Activated naive CD4-positive, alpha-beta T cell treated with anti-CD3 and anti-CD28 coated beads, Interleukin-2, amount 10 ng/mL, durations not matched to agents 7 days and 5 days (primary cell): ENCODE measurements at regions not wholly inside any gene's neighbourhood (a gene's known extent, or its start where the extent isn't known, plus 50 kb on each side); places are given as distances from the start of the nearest gene placed in this dataset.
A peak's percentile ranks its signal among the peaks of the same experiment; 100 is the strongest.
"Not testable (repeated sequence)": the region's sequence is repeated elsewhere in the genome, so short reads cannot be mapped to it uniquely, and the experiment has no call there.

ENCODE experiments used
- CTCF ChIA-PET: fragments of 350-600 bp; sonication (Branson Sonifier 250); formaldehyde crosslinking; loops from one replicate; lab custom pipeline; 2021; ENCODE audit warnings: antibody characterized with exemption; lab: Charles Lee
- DNase-seq: peaks from one replicate; pipeline ENCODE4 v3.0.0-alpha.2; 2020
- H3K27ac Mint-ChIP-seq: one replicate; pipeline ENCODE4 v1.8.0; 2021; ENCODE audit warnings: mild to moderate bottlenecking, moderate library complexity, mixed read lengths
- H3K27me3 Mint-ChIP-seq: one replicate; pipeline ENCODE4 v1.8.0; 2021; ENCODE audit warnings: mild to moderate bottlenecking, mixed read lengths
- H3K36me3 Mint-ChIP-seq: one replicate; pipeline ENCODE4 v1.8.0; 2021; ENCODE audit warnings: mixed read lengths
- H3K4me1 Mint-ChIP-seq: one replicate; pipeline ENCODE4 v1.8.0; 2021; ENCODE audit warnings: mixed read lengths
- H3K4me3 Mint-ChIP-seq: one replicate; pipeline ENCODE4 v1.8.0; 2021; ENCODE audit warnings: mild to moderate bottlenecking, moderate library complexity, mixed read lengths
- H3K9me3 Mint-ChIP-seq: one replicate; pipeline ENCODE4 v1.8.0; 2021; ENCODE audit warnings: mixed read lengths

DNA sequence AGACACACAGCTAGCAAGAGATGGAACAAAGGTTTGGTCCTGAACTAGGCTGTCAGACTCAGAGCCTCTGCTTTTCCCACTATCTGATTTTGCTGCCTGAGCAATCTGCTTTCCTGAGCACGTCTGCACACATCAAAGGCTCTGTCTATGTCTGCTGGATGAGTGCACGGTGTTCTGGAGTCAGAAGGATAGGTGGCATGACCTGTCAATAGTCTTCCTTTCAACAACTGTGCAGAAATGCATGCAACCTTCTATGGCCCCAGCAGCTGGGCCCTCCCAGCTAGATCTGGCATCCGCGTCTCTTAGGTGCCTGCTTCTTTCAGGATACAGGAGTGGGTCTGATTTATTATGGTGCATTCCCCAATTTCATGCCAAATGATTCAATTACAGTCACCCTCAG, 138.3 kb downstream of the UTP18 start:
- Mint-ChIP-seq H3K4me1 (no peaks in the 10 kb centered on the region), H3K36me3 (no peaks in the 10 kb centered on the region), H3K4me3 (no peak overlapping the region), H3K27me3 (no peaks in the 10 kb centered on the region), H3K9me3 (no peaks in the 10 kb centered on the region), H3K27ac (no peak overlapping the region)
- no peak for DNase-seq
- CTCF ChIA-PET = no interaction called here

DNA sequence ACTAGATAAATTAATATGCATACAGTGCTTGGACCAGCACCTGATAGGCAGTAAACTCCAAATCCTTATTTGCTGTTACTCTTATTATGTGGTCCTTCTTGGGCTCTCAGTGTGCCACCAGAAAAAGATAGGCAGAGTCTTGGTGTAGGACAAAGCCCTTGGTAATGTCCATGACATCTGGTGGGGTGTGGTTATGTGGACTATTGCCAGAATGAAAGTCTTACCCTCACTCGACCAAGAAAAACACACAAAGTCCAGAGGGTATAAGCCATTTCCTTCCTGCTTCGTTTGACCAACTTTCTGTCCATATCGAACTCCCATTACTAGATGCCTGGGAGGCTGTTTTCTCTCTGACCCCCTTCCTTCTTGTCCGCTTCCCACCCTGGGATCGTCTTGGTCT, 140.9 kb downstream of the UTP18 start:
- no peak overlapping the region for H3K4me3 Mint-ChIP-seq
- H3K9me3 Mint-ChIP-seq = no peaks in the 10 kb centered on the region
- DNase-seq = no peak
- no peaks in the 10 kb centered on the region for H3K27me3 Mint-ChIP-seq
- no peak overlapping the region for H3K27ac Mint-ChIP-seq
- CTCF ChIA-PET = no interaction called here
- no peaks in the 10 kb centered on the region for H3K36me3 Mint-ChIP-seq
- H3K4me1 Mint-ChIP-seq = no peaks in the 10 kb centered on the region

DNA sequence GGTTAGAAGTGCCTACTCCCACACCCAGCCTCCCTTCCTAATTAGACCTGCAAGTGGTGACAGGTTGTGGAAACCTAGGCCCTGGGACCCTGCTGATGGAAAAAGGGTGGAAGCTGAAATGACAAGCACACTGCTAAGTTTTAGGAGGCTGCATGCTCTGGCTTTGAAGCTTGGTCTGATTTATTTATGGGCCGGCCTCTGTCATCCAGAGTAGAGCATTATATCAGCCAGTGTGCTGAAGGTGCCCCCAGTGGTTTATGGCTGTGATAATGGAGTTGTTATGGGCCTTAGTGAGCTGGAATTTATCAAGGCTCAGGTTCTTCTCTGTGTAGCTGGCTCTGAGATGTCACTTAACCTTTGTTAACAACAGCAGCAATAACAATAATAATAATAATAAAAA, 142.6 kb downstream of the UTP18 start:
- DNase-seq = no peak
- no peaks in the 10 kb centered on the region for H3K9me3 Mint-ChIP-seq
- CTCF ChIA-PET = interaction anchor here (1.2 kb wide), 1 partner anchor 138 kb away, joined by 3 read pairs; no protein-coding TSS in a partner anchor
- H3K27me3 Mint-ChIP-seq = no peaks in the 10 kb centered on the region
- H3K36me3 Mint-ChIP-seq = no peaks in the 10 kb centered on the region
- no peak overlapping the region for H3K4me3 Mint-ChIP-seq
- H3K4me1 Mint-ChIP-seq = no peaks in the 10 kb centered on the region
- no peak overlapping the region for H3K27ac Mint-ChIP-seq

DNA sequence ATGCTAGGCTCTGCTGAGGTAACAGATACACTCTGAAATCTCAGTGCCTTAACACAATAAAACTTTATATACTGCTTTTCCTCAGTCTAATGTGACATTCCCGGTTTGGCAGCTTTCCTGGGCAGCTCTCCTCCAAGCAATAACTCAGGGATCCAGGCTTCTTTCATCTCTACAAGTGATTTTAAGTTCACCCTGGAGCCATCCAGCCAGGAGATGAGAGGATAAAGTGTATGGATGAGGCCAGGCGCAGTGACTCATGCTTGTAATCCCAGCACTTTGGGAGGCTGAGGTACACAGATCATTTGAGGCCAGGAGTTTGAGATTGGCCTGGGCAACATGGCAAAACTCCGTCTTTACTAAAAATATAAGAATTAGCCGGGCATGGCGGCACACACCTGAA, 147.2 kb downstream of the UTP18 start:
- Mint-ChIP-seq H3K27me3 (peaks cover 6% of the 10 kb centered on the region), H3K9me3 (no peaks in the 10 kb centered on the region), H3K4me3 (no peak overlapping the region), H3K4me1 (no peaks in the 10 kb centered on the region), H3K27ac (no peak overlapping the region), H3K36me3 (no peaks in the 10 kb centered on the region)
- CTCF ChIA-PET = no interaction called here
- DNase-seq = no peak

DNA sequence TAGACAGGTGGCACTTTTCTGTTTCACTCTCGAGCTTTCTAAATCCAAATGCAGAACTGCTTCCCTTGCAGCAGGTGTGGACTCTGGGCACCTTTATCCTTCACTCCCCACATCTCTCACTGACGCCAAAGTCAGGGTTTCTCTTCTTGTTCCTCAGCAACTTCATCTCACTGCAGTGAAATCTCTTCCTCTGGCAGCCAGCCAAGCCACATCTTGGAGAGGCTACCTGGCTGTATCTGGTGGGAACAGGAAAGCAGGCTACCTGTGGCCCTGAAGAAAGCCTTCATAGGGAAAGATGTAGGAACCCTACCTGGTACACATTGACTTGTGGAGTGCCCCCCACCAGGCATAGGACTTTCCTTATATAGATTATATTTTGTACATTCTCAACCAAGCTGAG, 159.1 kb downstream of the UTP18 start:
- H3K36me3 Mint-ChIP-seq = no peaks in the 10 kb centered on the region
- no peak overlapping the region for H3K4me3 Mint-ChIP-seq
- peaks cover 3% of the 10 kb centered on the region for H3K4me1 Mint-ChIP-seq
- no peak overlapping the region for H3K27ac Mint-ChIP-seq
- no peaks in the 10 kb centered on the region for H3K27me3 Mint-ChIP-seq
- CTCF ChIA-PET = no interaction called here
- no peak for DNase-seq
- no peaks in the 10 kb centered on the region for H3K9me3 Mint-ChIP-seq

DNA sequence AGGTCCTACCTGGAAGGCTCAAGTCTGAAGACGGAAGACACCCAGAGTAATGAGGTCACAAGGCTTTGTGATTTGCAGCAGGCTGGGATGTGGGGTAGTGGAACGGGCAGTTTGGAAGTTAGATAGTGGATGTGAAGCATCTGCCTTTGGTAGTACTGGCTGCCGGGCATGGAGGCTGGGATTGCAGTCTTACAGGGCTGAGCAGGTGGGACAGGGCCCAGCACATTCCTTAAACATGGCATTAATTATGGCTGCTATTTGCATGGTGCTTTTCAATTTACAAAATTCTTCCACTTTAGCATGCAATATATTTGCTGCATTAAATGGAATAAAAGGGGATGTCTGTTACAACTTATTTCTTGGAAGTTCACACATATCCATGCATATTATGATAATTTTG, 161.2 kb downstream of the UTP18 start:
- Mint-ChIP-seq H3K36me3 (no peaks in the 10 kb centered on the region), H3K27me3 (no peaks in the 10 kb centered on the region), H3K9me3 (no peaks in the 10 kb centered on the region), H3K4me3 (no peak overlapping the region), H3K4me1 (peaks cover 6% of the 10 kb centered on the region), H3K27ac (no peak overlapping the region)
- CTCF ChIA-PET = no interaction called here
- no peak for DNase-seq

DNA sequence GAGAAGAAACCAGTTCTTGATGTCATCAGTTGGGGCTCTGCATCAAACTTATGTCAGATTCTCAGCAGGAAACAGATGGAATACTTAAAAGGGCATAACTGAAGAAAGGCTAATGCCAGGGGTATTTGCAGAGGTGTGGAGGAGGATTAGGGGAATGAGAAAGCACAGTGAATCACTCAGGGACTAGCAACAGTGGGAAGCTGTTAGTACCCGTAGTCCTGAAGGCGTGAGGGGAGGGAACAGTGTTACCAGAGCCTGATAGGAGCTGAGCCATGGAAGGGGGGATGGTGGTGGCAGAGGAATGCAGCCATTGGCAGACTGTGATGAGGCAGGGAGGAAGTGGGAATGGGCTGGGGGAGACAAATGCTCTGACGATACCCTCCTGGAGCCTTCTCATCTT, 162.3 kb downstream of the UTP18 start:
- H3K27me3 Mint-ChIP-seq = no peaks in the 10 kb centered on the region
- DNase-seq = no peak
- no peaks in the 10 kb centered on the region for H3K9me3 Mint-ChIP-seq
- no peaks in the 10 kb centered on the region for H3K36me3 Mint-ChIP-seq
- CTCF ChIA-PET = interaction anchor here (1.0 kb wide), 1 partner anchor 51 kb away, joined by 4 read pairs; no protein-coding TSS in a partner anchor
- no peak overlapping the region for H3K4me3 Mint-ChIP-seq
- no peak overlapping the region for H3K27ac Mint-ChIP-seq
- peaks cover 17% of the 10 kb centered on the region for H3K4me1 Mint-ChIP-seq

DNA sequence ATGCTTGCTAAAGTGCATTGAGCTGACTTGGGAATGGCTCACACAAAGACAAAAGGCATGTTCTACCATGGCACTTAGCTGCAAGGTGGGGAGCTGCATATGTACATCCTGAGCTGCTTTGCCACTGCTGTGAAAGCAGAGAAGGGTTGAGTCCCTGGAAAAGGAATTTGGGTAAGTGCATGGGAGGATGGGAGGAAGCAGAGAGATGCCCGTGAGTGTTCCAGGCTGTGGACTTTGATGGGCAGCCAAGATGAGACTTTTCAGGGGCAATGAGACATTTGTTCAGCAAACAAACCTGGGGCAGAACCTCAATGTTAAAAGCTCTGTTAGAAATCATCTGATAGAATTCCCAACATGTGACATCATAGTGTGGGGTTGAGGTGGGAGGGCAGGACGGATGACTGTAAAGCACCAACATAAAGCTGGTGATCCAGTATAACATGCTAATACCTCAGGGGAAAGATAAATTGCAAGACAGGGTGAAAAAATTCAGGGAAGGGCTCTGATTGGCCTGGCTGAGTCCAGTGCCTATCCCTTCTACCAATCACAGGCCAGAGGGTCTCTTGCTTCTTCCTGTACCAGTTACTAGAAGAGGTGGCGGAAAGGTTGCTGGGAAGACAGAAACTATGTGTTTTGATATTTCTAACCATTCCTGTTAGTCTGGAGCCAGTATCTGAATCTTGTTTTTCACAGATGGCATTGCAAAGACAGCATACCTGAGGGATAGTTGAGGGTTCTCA, 163.2 kb downstream of the UTP18 start:
- CTCF ChIA-PET = interaction anchor here (0.9 to 1.0 kb wide), 2 partner anchors 31 to 52 kb away, joined by 3 to 4 read pairs; no protein-coding TSS in a partner anchor
- Mint-ChIP-seq H3K27me3 (no peaks in the 10 kb centered on the region), H3K4me1 (peaks cover 25% of the 10 kb centered on the region), H3K9me3 (no peaks in the 10 kb centered on the region), H3K36me3 (no peaks in the 10 kb centered on the region), H3K27ac (no peak overlapping the region), H3K4me3 (no peak overlapping the region)
- DNase-seq = no peak

DNA sequence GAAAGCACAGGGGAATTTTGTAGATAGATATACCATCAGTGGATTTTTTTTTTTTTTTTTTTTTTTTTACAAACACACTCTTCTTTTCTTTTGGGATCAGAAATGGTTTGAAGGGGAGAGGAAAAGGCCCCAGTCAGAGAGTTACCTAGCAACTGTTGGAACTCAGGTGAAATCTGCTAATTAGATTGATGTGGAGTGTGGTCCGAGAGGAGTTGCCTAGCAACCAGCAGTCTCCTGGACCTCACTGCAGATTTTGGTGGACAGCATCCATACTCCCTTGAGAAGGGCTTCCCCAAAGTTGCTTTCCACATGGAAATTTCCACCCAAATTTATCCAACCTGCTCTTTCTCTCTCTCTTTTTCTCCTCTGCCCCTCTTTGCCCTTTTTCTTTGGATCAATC, 165.4 kb downstream of the UTP18 start:
- Mint-ChIP-seq H3K36me3 (peaks cover 6% of the 10 kb centered on the region), H3K27ac (no peak overlapping the region), H3K27me3 (no peaks in the 10 kb centered on the region), H3K4me1 (peaks cover 45% of the 10 kb centered on the region), H3K4me3 (no peak overlapping the region), H3K9me3 (peaks cover 2% of the 10 kb centered on the region)
- no peak for DNase-seq
- CTCF ChIA-PET = no interaction called here

DNA sequence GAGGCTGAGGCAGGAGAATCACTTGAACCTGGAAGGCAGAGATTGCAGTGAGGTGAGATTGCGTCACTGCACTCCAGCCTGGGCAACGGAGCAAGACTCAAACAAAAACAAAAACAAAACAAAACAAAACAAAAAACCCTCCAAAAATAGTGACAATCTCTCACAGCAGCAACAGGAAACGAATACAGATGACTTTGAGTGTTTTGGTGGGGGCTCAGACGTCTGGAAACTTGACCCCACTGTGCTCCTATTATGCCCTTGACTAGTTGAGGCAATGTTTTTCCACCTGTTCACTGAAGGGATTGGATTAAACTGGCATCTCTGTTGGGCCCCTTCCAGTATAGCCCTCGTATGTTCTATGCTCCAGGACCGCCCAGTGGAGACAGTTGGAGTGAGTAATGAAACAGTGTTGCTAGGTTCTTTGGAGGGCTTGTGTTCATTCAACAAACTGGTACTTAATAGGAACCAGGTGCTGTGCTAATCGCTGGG, 167.0 kb downstream of the UTP18 start:
- peak; percentile 51 for DNase-seq
- peak overlapping the region; percentile 85 for H3K27ac Mint-ChIP-seq
- CTCF ChIA-PET = no interaction called here

DNA sequence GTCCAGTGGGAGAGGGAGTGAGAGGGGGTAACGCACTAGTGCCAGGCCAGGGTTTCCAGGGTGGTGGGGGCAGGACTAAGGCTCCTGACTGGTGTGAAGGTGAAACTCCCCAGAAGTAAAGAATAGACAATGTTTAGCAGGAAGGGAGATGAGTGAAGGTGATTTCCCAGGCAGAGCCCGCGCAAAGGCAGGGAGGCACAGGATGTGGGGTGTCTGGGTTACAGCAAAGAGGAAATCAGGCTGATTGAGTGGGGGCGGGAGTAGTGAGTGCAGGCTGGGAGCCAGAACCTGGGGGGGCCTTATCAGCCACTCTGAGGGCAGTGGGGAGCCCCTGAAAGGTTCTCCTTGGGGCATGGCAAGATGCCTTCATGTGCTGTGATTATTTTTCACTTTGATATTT, 167.5 kb downstream of the UTP18 start:
- Mint-ChIP-seq H3K27ac (peak overlapping the region; percentile 85), H3K27me3 (no peaks in the 10 kb centered on the region), H3K4me1 (peaks cover 53% of the 10 kb centered on the region), H3K36me3 (peaks cover 6% of the 10 kb centered on the region), H3K9me3 (peaks cover 2% of the 10 kb centered on the region), H3K4me3 (peak overlapping the region; percentile 1)
- CTCF ChIA-PET = no interaction called here
- DNase-seq = peak; percentile 81

More for the DNA sequence above, 167.0 kb downstream of the UTP18 start:
- Mint-ChIP-seq H3K4me1 (peaks cover 53% of the 10 kb centered on the region), H3K27me3 (no peaks in the 10 kb centered on the region), H3K9me3 (peaks cover 2% of the 10 kb centered on the region), H3K36me3 (peaks cover 6% of the 10 kb centered on the region), H3K4me3 (peak overlapping the region; percentile 1)

DNA sequence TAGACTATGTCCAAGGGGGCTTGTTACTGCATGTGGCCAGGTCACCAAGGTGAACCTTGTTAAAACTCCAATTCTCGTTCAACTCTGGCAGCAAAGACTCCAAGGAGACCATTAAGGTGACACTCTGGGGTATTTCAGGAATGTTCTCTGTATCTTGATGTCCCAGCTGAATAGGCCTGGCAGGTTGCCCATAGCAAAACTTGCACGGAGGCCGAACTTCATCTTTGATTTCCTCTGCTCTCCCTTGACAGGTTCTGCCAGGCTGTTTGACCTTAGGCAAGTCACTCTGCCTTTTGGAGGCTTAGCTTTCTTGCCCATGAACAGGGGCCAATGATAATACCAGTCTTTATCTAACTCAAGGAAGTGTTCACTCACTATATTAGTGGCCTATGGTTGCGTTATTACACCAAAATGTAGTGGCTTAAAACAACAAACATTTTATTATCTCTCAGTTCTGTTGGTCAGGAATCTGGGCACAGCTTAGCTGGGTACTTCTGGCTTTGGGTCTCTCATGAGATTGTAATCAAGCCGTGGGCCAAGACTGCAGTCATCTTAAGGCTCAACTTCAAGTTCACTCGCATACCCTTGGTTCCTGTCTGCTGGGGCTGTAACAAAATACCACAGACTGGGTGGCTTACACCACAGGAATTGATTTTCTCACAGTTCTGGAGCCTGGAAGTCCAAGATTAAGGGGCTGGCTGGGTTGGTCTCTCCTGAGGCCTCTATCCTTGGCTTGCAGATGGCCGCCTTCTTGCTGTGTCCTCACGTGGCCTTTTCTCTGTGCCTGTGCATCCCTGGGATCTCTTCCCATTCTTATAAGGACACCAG, 168.5 kb downstream of the UTP18 start:
- H3K4me3 Mint-ChIP-seq = no peak overlapping the region
- CTCF ChIA-PET = interaction anchor here (1.5 kb wide), 1 partner anchor 33 kb away, joined by 5 read pairs; no protein-coding TSS in a partner anchor

DNA sequence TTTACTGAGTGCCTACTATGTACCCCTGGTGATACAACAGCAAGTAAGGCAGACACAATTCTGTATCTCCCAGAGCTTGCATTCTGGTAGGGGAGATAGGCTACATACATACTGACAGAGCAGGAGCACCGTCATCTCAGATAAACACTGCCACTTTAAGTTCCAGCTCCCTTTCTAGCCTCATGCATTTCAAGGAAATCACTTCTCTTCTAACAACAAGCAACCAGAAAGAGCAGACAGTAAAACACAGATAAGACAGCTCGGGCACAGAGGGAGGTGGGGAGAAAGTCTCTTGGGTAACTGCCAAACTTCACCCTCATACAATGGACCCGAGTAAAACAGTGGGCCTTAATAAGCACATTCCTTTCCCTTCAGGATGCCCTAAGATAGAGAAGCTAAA, 169.6 kb downstream of the UTP18 start:
- H3K4me3 Mint-ChIP-seq, H3K9me3 Mint-ChIP-seq, H3K36me3 Mint-ChIP-seq, DNase-seq, H3K27me3 Mint-ChIP-seq: not testable (repeated sequence)
- H3K27ac Mint-ChIP-seq = peak overlapping the region; percentile 85
- H3K4me1 Mint-ChIP-seq = peaks cover 63% of the 10 kb centered on the region
- CTCF ChIA-PET = interaction anchor here (1.2 kb wide), 1 partner anchor 12 kb away, joined by 3 read pairs; no protein-coding TSS in a partner anchor

More for the DNA sequence above, 168.5 kb downstream of the UTP18 start:
- no peak for DNase-seq
- H3K4me1 Mint-ChIP-seq = peaks cover 53% of the 10 kb centered on the region
- peaks cover 9% of the 10 kb centered on the region for H3K36me3 Mint-ChIP-seq
- no peaks in the 10 kb centered on the region for H3K27me3 Mint-ChIP-seq
- H3K9me3 Mint-ChIP-seq = peaks cover 2% of the 10 kb centered on the region
- peak overlapping the region; percentile 85 for H3K27ac Mint-ChIP-seq

DNA sequence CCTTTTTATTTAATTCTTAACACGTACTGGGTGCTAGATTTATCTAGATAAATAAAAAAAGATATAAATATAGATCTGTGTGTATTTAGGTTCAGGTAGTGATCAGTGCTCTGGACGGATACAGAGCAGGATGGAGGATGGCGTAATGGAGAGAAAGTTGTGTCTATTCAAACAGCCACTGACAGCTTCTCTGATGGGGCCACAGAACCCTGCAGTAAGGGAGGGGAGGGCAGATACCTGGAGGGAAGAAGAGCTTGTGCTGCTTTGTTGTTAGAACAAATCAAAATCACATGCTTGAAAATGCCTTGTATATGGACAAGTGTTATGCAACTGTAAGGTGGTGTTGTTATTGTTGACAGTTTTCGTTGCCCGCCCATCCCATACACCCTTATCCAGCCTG, 170.2 kb downstream of the UTP18 start:
- no peaks in the 10 kb centered on the region for H3K27me3 Mint-ChIP-seq
- peaks cover 9% of the 10 kb centered on the region for H3K36me3 Mint-ChIP-seq
- no peak overlapping the region for H3K4me3 Mint-ChIP-seq
- peaks cover 68% of the 10 kb centered on the region for H3K4me1 Mint-ChIP-seq
- DNase-seq = no peak
- peaks cover 2% of the 10 kb centered on the region for H3K9me3 Mint-ChIP-seq
- peak overlapping the region; percentile 85 for H3K27ac Mint-ChIP-seq
- CTCF ChIA-PET = interaction anchor here (0.6 to 1.2 kb wide), 2 partner anchors 12 to 30 kb away, joined by 3 read pairs; no protein-coding TSS in a partner anchor
